ENCODE measurements at regions not wholly inside any gene's neighbourhood (a gene's known extent, or its start where the extent isn't known, plus 50 kb on each side); places are given as distances from the start of the nearest gene placed in this dataset.

DNA sequence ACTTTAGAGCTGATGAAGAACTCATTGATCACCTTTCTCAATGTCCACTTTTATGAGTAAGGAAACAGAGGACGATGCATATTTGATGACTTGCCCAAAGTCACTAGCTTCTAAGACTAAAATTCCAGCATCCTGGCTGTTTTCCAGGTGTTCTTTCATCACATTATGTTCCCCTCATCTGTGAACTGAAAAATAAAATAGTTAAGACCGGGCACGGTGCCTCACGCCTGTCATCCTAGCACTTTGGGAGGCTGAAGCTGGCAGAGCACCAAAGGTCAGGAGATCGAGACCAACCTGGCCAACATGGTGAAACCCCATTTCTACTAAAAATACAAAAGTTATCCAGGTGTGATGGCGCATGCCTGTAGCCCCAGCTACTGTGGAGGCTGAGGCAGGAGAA, 297.5 kb downstream of the DUSP10 start:
- CTCF ChIA-PET = no interaction called here
- no peaks in the 10 kb centered on the region for H3K9me3 Mint-ChIP-seq (ENCODE audit: unreplicated experiment)
- no peaks in the 10 kb centered on the region for H3K4me1 ChIP-seq
- H3K4me3 ChIP-seq (ENCODE audit: low read depth, low read length) = no peak overlapping the region
- H3K27me3 ChIP-seq (replicated peaks; ENCODE audit: control insufficient read depth, insufficient read depth, low read length) = no peaks in the 10 kb centered on the region
- TF ChIP-seq, protein P1, sequence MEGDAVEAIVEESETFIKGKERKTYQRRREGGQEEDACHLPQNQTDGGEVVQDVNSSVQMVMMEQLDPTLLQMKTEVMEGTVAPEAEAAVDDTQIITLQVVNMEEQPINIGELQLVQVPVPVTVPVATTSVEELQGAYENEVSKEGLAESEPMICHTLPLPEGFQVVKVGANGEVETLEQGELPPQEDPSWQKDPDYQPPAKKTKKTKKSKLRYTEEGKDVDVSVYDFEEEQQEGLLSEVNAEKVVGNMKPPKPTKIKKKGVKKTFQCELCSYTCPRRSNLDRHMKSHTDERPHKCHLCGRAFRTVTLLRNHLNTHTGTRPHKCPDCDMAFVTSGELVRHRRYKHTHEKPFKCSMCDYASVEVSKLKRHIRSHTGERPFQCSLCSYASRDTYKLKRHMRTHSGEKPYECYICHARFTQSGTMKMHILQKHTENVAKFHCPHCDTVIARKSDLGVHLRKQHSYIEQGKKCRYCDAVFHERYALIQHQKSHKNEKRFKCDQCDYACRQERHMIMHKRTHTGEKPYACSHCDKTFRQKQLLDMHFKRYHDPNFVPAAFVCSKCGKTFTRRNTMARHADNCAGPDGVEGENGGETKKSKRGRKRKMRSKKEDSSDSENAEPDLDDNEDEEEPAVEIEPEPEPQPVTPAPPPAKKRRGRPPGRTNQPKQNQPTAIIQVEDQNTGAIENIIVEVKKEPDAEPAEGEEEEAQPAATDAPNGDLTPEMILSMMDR (IDR thresholded peaks at IDR 0.05; ENCODE audit: insufficient read depth in 1 of 2, low read depth in 1 of 2, low read length in 1 of 2, severe bottlenecking in 1 of 2, unreplicated experiment in 1 of 2) = no peak
- no peak overlapping the region for H3K27ac Mint-ChIP-seq (ENCODE audit: unreplicated experiment)
- no peak for DNase-seq
- H3K27me3 Mint-ChIP-seq (ENCODE audit: insufficient read depth, unreplicated experiment) = peaks cover 7% of the 10 kb centered on the region
- no TSS peak for BruUV-seq (replicated peaks)
- no peaks in the 10 kb centered on the region for H3K36me3 ChIP-seq (ENCODE audit: control insufficient read depth, insufficient read depth, low read length)
- H3K36me3 Mint-ChIP-seq (ENCODE audit: insufficient read depth, unreplicated experiment) = no peaks in the 10 kb centered on the region
- intact Hi-C loops (cut with micrococcal nuclease; ENCODE audit: unreplicated experiment) = no loop called here
- no peak overlapping the region for H3K4me3 Mint-ChIP-seq (ENCODE audit: unreplicated experiment)
- H3K9me3 ChIP-seq = no peaks in the 10 kb centered on the region
- POLR2A ChIA-PET = no interaction called here
- H3K4me1 Mint-ChIP-seq (ENCODE audit: low read depth, unreplicated experiment) = no peaks in the 10 kb centered on the region

DNA sequence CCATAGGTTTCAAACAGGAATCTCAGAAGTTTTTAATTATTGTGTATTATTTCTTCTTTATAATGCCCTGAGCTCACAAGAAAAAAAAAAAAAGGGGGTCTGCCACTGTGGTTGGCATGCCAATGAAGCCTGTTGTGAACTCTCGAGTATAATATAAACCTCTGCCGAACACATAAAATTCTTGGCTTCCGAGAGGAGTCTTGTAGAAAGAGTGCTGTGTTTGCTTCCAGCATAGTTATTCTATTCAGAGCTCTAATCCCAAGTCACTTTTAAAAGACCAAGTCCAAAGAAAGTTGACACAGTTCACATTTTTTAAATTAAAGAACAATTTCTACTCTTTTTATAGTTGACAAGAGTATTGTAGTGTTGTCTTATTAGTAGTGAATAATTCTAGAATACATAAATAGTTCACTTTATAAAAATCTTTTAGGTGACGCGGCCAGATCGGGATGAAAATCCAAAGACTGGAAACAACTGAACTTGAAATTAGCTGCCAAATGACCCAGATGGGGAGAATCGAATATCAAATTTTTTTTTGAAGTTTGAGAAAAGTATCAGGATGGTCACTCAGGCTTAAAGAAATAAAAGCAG, 293.2 kb downstream of the DUSP10 start:
- intact Hi-C loops (cut with micrococcal nuclease; ENCODE audit: unreplicated experiment) = no loop called here
- Histone ChIP-seq H3K36me3 (ENCODE audit: control insufficient read depth, insufficient read depth, low read length) (no peaks in the 10 kb centered on the region), H3K4me3 (ENCODE audit: low read depth, low read length) (no peak overlapping the region), H3K4me1 (no peaks in the 10 kb centered on the region), H3K27me3 (replicated peaks; ENCODE audit: control insufficient read depth, insufficient read depth, low read length) (no peaks in the 10 kb centered on the region), H3K9me3 (no peaks in the 10 kb centered on the region)
- CTCF ChIA-PET = no interaction called here
- Mint-ChIP-seq H3K27me3 (ENCODE audit: insufficient read depth, unreplicated experiment) (no peaks in the 10 kb centered on the region), H3K36me3 (ENCODE audit: insufficient read depth, unreplicated experiment) (no peaks in the 10 kb centered on the region), H3K27ac (ENCODE audit: unreplicated experiment) (no peak overlapping the region), H3K4me3 (ENCODE audit: unreplicated experiment) (no peak overlapping the region), H3K9me3 (ENCODE audit: unreplicated experiment) (no peaks in the 10 kb centered on the region), H3K4me1 (ENCODE audit: low read depth, unreplicated experiment) (no peaks in the 10 kb centered on the region)
- no peak for DNase-seq
- BruUV-seq (replicated peaks) = no TSS peak
- TF ChIP-seq, protein P1 (IDR thresholded peaks at IDR 0.05; ENCODE audit: insufficient read depth in 1 of 2, low read depth in 1 of 2, low read length in 1 of 2, severe bottlenecking in 1 of 2, unreplicated experiment in 1 of 2) = no peak
- POLR2A ChIA-PET = no interaction called here

DNA sequence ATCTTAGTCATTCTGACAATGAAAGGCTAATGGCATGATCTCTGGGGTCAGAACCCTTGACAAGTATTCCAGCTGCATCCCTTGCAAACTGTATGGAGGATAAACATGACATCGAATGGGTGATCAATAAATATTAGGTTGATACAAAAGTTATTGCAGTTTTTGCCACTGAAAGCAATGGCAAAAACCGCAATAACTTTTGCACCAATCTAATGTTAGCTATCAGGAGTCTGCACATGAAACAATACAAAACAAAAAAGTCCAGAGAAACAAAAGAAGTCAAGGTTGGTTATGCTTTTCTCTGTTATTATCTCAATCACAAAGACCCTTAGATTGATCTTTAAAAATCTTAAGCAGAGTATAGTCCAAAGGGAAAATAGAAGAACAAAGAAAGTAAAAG, 292.7 kb downstream of the DUSP10 start:
- no peak overlapping the region for H3K4me3 Mint-ChIP-seq (ENCODE audit: unreplicated experiment)
- H3K27ac Mint-ChIP-seq (ENCODE audit: unreplicated experiment) = no peak overlapping the region
- ChIA-PET POLR2A (no interaction called here), CTCF (no interaction called here)
- Histone ChIP-seq H3K4me1 (no peaks in the 10 kb centered on the region), H3K36me3 (ENCODE audit: control insufficient read depth, insufficient read depth, low read length) (no peaks in the 10 kb centered on the region), H3K9me3 (no peaks in the 10 kb centered on the region), H3K27me3 (replicated peaks; ENCODE audit: control insufficient read depth, insufficient read depth, low read length) (no peaks in the 10 kb centered on the region), H3K4me3 (ENCODE audit: low read depth, low read length) (no peak overlapping the region)
- DNase-seq = no peak
- no TSS peak for BruUV-seq (replicated peaks)
- intact Hi-C loops (cut with micrococcal nuclease; ENCODE audit: unreplicated experiment) = no loop called here
- TF ChIP-seq, protein P1 (IDR thresholded peaks at IDR 0.05; ENCODE audit: insufficient read depth in 1 of 2, low read depth in 1 of 2, low read length in 1 of 2, severe bottlenecking in 1 of 2, unreplicated experiment in 1 of 2) = no peak
- H3K4me1 Mint-ChIP-seq (ENCODE audit: low read depth, unreplicated experiment) = no peaks in the 10 kb centered on the region
- H3K36me3 Mint-ChIP-seq (ENCODE audit: insufficient read depth, unreplicated experiment) = no peaks in the 10 kb centered on the region
- H3K27me3 Mint-ChIP-seq (ENCODE audit: insufficient read depth, unreplicated experiment) = no peaks in the 10 kb centered on the region
- no peaks in the 10 kb centered on the region for H3K9me3 Mint-ChIP-seq (ENCODE audit: unreplicated experiment)

Measured in Caco-2 (cell line).